GM04504 (cell line): ENCODE measurements at regions not wholly inside any gene's neighbourhood (a gene's known extent, or its start where the extent isn't known, plus 50 kb on each side); places are given as distances from the start of the nearest gene placed in this dataset.
"Not testable (repeated sequence)": the region's sequence is repeated elsewhere in the genome, so short reads cannot be mapped to it uniquely, and the experiment has no call there.

Experiments used
- DNase-seq: peaks from one replicate; pipeline ENCODE4 v3.0.0-alpha.2; 2012; ENCODE audit warnings: low read depth

- DNase-seq, result no peak
Observed at GRCh38 chr13:108077284-108077683, 138.1 kb downstream of the LIG4 start.

- not testable (repeated sequence) for DNase-seq
Observed at GRCh38 chr13:108074429-108074828, 140.9 kb downstream of the LIG4 start.

GRCh38 chr13:108070925-108071324, 144.4 kb downstream of the LIG4 start:
- DNase-seq, result no peak

DNA sequence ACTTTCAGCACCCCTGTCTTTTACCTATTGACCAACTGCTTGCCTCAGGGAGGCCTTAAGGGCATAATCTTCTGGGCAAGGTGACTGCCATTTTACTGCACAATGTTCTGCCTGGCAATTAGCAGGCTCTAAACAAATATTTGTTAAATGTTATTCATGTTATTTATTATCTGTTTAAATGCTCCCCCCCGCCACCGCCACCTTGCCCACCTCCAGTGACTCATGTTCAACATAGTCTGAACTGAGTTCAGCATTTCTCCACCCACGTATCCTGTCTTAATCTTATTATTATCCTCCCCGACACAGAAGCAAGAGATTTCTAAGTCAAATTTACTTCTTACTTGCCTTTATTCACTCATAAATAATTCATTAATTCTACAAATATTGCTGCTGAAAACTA, 144.8 kb downstream of the LIG4 start:
- no peak for DNase-seq

DNA sequence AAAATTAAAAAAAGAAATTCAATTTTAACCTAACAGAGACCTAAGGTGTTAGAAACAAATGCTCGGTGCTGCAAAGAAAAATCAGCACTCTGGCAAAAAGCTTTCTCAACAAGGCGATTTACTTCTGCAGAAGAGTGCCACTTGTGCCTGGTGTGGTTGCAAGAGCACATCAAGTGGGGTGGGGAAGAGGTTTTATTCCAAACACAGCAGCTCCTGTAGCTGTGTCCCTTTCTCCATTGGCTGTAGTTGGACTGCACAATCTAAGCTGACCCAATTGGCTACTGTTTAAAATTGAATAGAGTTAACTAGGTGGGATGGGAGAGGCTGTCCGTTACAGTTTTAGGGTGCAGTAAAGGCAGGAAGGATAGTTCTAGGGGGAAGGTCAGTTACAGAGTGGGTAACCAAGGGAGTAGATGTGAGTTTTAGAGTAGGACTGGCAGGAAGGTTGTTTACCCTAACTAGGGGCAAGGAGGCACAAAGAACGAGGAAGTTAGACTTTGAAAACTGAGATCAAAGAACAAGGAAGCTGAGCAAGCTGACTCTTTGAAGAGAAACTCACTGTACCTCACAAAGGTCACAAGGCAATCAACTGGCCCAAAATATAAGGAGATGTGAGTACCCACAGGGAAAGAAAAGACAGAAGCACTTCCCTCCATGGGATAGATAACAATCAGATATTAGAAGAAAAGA, 145.7 kb downstream of the LIG4 start:
- no peak for DNase-seq

GRCh38 chr13:108064372-108064771, 151.0 kb downstream of the LIG4 start:
- DNase-seq, result not testable (repeated sequence)

DNA sequence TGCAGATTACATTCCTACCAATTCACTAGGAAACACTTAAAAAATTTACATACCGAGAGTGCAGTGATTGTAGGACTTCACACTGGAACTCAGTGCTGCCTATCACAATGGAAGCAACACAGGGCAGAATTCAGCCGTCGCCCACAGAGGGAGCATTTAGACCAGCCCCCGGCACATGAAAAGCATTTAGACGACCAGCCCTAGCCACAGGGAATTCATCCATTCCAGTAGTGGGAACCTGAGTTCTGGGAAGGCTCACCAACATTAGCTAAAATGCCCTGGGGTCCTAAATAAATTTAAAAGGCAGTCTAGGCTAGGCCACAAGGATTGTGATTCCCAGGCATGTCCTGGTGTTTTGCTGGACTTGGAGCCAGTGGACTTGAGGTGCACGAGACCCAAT, 155.2 kb downstream of the LIG4 start:
- no peak for DNase-seq

GRCh38 chr13:108056278-108056677, 159.1 kb downstream of the LIG4 start:
- DNase-seq, result peak; percentile 10

- DNase-seq, result no peak
Observed at GRCh38 chr13:108049211-108049610, 166.1 kb downstream of the LIG4 start.

- DNase-seq, result no peak
Observed at GRCh38 chr13:108044954-108045353, 170.4 kb downstream of the LIG4 start.

DNA sequence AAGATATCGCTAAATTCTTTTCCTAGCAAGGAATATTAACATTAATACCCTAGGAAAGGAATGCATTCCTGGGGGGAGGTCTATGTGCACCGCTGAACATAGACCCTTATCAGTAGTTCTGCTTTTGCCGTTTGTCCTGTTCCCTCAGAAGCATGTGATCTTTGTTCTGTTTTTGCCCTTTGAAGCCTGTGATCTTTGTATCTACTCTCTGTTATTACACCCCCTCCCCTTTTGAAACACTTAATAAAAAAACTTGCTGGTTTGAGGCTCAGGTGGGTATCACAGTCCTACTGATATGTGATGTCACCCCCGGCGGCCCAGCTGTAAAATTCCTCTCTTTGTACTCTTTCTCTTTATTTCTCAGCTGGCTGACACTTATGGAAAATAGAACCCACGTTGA, 172.5 kb downstream of the LIG4 start:
- DNase-seq, result not testable (repeated sequence)

GRCh38 chr13:108037348-108037747, 178.0 kb downstream of the LIG4 start:
- DNase-seq, result no peak

GRCh38 chr13:108036411-108036932, 178.9 kb downstream of the LIG4 start:
- no peak for DNase-seq

- DNase-seq, result no peak
Observed at GRCh38 chr13:108034909-108035410, 180.4 kb downstream of the LIG4 start.

GRCh38 chr13:108033800-108034707, 181.3 kb downstream of the LIG4 start:
- DNase-seq, result no peak

- DNase-seq, result no peak
Observed at GRCh38 chr13:108031865-108032264, 183.5 kb downstream of the LIG4 start.

DNA sequence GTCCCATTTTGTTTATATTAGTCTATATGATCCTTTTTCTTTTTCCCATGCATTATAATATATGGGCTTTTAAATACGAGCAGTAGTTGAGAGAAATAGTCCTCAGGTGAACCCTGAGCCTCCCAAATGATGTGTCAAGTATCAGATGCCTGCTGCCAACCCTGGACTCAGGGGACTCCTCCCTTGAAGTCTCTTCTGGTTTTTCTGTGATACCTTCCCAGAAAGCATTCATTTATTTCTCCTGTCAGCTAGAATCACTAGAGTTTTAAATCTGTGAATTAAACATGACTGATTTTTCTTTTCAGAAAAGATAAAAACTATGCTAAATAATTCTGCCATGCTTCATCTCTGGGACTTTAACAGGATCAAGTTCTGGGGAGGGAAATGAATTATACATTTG, 184.6 kb downstream of the LIG4 start:
- no peak for DNase-seq

GRCh38 chr13:108026680-108027410, 188.5 kb downstream of the LIG4 start:
- DNase-seq, result no peak

- DNase-seq, result no peak
Observed at GRCh38 chr13:108020027-108020426, 195.3 kb downstream of the LIG4 start.

GRCh38 chr13:108018371-108018870, 196.9 kb downstream of the LIG4 start:
- no peak for DNase-seq

GRCh38 chr13:108006619-108007018, 208.7 kb downstream of the LIG4 start:
- DNase-seq, result no peak

DNA sequence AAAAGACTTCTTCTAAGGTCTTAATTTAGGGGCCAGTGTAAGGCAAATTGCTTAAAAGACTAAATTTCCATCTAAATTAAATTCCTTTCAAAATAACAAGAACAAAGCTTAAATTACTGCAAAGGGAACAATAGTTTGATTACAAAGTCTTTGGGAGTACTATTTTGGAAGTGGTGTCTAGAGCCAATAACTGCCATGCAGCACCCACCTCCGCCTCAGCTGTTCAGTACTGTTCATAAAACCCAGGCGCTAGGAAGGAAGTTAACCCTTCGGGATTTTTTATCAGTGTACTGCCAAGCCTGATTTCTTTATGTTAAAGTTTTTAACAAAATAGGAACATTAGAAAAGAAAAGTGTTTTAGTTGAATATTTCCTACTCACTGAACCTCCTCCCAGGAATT, 210.1 kb downstream of the LIG4 start:
- DNase-seq, result no peak
